Liver (tissue), 8 donors: ENCODE measurements at regions not wholly inside any gene's neighbourhood (a gene's known extent, or its start where the extent isn't known, plus 50 kb on each side); places are given as distances from the start of the nearest gene placed in this dataset.

ENCODE experiments used
- DNase-seq: peaks from one replicate; pipeline ENCODE4 v3.0.0-alpha.2; 2017; ENCODE audit warnings: low spot score
- H3K27ac ChIP-seq, 2 donors: one replicate each; pipeline ENCODE4 v1.7.0; 2013; ENCODE audit warnings: inconsistent platforms in 2 of 2, low read length in 2 of 2, control low read depth in 1 of 2, low read depth in 1 of 2, mild to moderate bottlenecking in 1 of 2
- H3K27me3 ChIP-seq, 4 donors: one replicate each; pipeline versions ENCODE4 v1.6.1 to v1.7.0; 2013; ENCODE audit warnings: low read length in 3 of 4, inconsistent platforms in 1 of 4, mild to moderate bottlenecking in 1 of 4, moderate library complexity in 1 of 4; ENCODE audit not compliant: control insufficient read depth in 4 of 4, insufficient read depth in 4 of 4
- H3K36me3 ChIP-seq, 4 donors: one replicate each; pipeline versions ENCODE4 v1.6.1 to v1.7.0; 2013; ENCODE audit warnings: low read length in 3 of 4, mild to moderate bottlenecking in 3 of 4, low read depth in 1 of 4, moderate library complexity in 1 of 4; ENCODE audit not compliant: control insufficient read depth in 4 of 4, insufficient read depth in 3 of 4
- H3K4me1 ChIP-seq, 4 donors: one replicate each; pipeline versions ENCODE4 v1.6.1 to v1.7.0; 2013; ENCODE audit warnings: low read length in 3 of 4, mild to moderate bottlenecking in 3 of 4, moderate library complexity in 1 of 4; ENCODE audit not compliant: control insufficient read depth in 4 of 4, insufficient read depth in 4 of 4
- H3K4me3 ChIP-seq, 3 donors: one replicate each; pipeline versions ENCODE4 v1.6.1 to v1.7.0; 2013; ENCODE audit warnings: low read length in 3 of 3, control low read depth in 1 of 3, low read depth in 1 of 3, mild to moderate bottlenecking in 1 of 3
- H3K9ac ChIP-seq, 2 donors: one replicate each; pipeline ENCODE4 v1.7.0; 2013; ENCODE audit warnings: low read length in 2 of 2, mild to moderate bottlenecking in 2 of 2, moderate library complexity in 2 of 2, control low read depth in 1 of 2, low read depth in 1 of 2
- H3K9me3 ChIP-seq, 4 donors: one replicate each; pipeline versions ENCODE4 v1.6.1 to v1.7.0; 2013; ENCODE audit warnings: low read length in 3 of 4; ENCODE audit not compliant: control insufficient read depth in 4 of 4
- ATF3 ChIP-seq: IDR thresholded peaks from 2 replicates; pipeline ENCODE4 v1.6.1; 2016; ENCODE audit warnings: antibody characterized with exemption
- CTCF ChIP-seq: fragments of 150-350 bp; IDR thresholded peaks from 2 replicates; pipeline ENCODE4 v1.5.1; 2017; ENCODE audit warnings: improper control_type of control experiment, low read depth, low read length; ENCODE audit not compliant: missing input control
- EGR1 ChIP-seq, 2 donors: IDR thresholded peaks; 2 replicates each; pipeline ENCODE4 v1.6.1; 2016 to 2018; ENCODE audit warnings: antibody characterized with exemption in 2 of 2, low read depth in 2 of 2
- FOXA1 ChIP-seq: IDR thresholded peaks from 2 replicates; pipeline ENCODE4 v1.6.1; 2016; ENCODE audit warnings: antibody characterized with exemption
- FOXA2 ChIP-seq: IDR thresholded peaks from 2 replicates; pipeline ENCODE4 v1.6.1; 2016; ENCODE audit warnings: antibody characterized with exemption
- GABPA ChIP-seq, 2 donors: IDR thresholded peaks in 1 of 2; conservative IDR thresholded peaks in 1 of 2; 2 replicates each; pipeline ENCODE4 v1.6.1; 2016; ENCODE audit warnings: antibody characterized with exemption in 2 of 2, mild to moderate bottlenecking in 1 of 2, moderate library complexity in 1 of 2
- HNF4A ChIP-seq, 2 donors: conservative IDR thresholded peaks; 2 replicates each; pipeline ENCODE4 v1.6.1; 2016; ENCODE audit warnings: antibody characterized with exemption in 2 of 2, mild to moderate bottlenecking in 2 of 2
- HNF4G ChIP-seq: IDR thresholded peaks from 2 replicates; pipeline ENCODE4 v1.6.1; 2016; ENCODE audit warnings: antibody characterized with exemption
- JUND ChIP-seq, 2 donors: IDR thresholded peaks; 2 replicates each; pipeline ENCODE4 v1.6.1; 2016; ENCODE audit warnings: antibody characterized with exemption in 2 of 2
- MAX ChIP-seq: IDR thresholded peaks from 2 replicates; pipeline ENCODE4 v1.6.1; 2016; ENCODE audit warnings: antibody characterized with exemption
- NR2F2 ChIP-seq: IDR thresholded peaks from 2 replicates; pipeline ENCODE4 v1.6.1; 2016; ENCODE audit warnings: antibody characterized with exemption
- RAD21 ChIP-seq, 2 donors: IDR thresholded peaks; 2 replicates each; pipeline ENCODE4 v1.6.1; 2016; ENCODE audit warnings: antibody characterized with exemption in 2 of 2, mild to moderate bottlenecking in 2 of 2
- REST ChIP-seq: IDR thresholded peaks from 2 replicates; pipeline ENCODE4 v1.6.1; 2016; ENCODE audit warnings: antibody characterized with exemption, mild to moderate bottlenecking
- RXRA ChIP-seq, 2 donors: IDR thresholded peaks; 2 replicates each; pipeline ENCODE4 v1.6.1; 2017 to 2018; ENCODE audit warnings: antibody characterized with exemption in 2 of 2, mild to moderate bottlenecking in 1 of 2
- SP1 ChIP-seq: IDR thresholded peaks from 2 replicates; pipeline ENCODE4 v1.6.1; 2018; ENCODE audit warnings: antibody characterized with exemption, mild to moderate bottlenecking
- TAF1 ChIP-seq: conservative IDR thresholded peaks from 2 replicates; pipeline ENCODE4 v1.6.1; 2016; ENCODE audit warnings: antibody characterized with exemption, mild to moderate bottlenecking
- YY1 ChIP-seq: IDR thresholded peaks from 2 replicates; pipeline ENCODE4 v1.6.1; 2016; ENCODE audit warnings: antibody characterized with exemption, mild to moderate bottlenecking
- ZBTB33 ChIP-seq: IDR thresholded peaks from 2 replicates; pipeline ENCODE4 v1.6.1; 2016; ENCODE audit warnings: antibody characterized with exemption
- WGBS: extraction: QIAGEN DNeasy Blood & Tissue Kit; methylation state at CpG from one replicate; pipeline ENCODE4 v1.1.7; 2013; 5-methylcytosine and 5-hydroxymethylcytosine counted together
- donor health status: healthy.
- donor health status: healthy.
- donor health status: healthy.
- donor health status: healthy.
- donor health status: healthy.

GRCh38 chr10:120989996-120990598 is 138.9 kb downstream of the WDR11 start:
- Histone ChIP-seq H3K9ac (no peak overlapping the region), H3K4me1 (no peaks in the 10 kb centered on the region), H3K4me3 (peak overlapping the region in 1 of 3 donors; percentile 16), H3K9me3 (peaks cover 12 to 38% (median 19%) of the 10 kb centered on the region in 4 donors), H3K27ac (no peak overlapping the region), H3K36me3 (no peaks in the 10 kb centered on the region), H3K27me3 (no peaks in the 10 kb centered on the region)
- TF ChIP-seq SP1 (no peak), HNF4A (conservative IDR thresholded peaks at IDR 0.05) (no peak), ZBTB33 (no peak), HNF4G (no peak), JUND (IDR thresholded peaks at IDR 0.05) (no peak), FOXA1 (no peak), YY1 (no peak), RAD21 (IDR thresholded peaks at IDR 0.05) (no peak), ATF3 (no peak), EGR1 (IDR thresholded peaks at IDR 0.05; ENCODE audit: low read depth in 2 of 2) (no peak), MAX (no peak), GABPA (IDR thresholded peaks at IDR 0.05 in 1 of 2, conservative IDR thresholded peaks at IDR 0.05 in 1 of 2) (no peak), CTCF (no peak), NR2F2 (no peak), REST (no peak), FOXA2 (no peak), TAF1 (no peak), RXRA (IDR thresholded peaks at IDR 0.05) (no peak)
- peak; percentile 26 for DNase-seq
- WGBS = 89% methylated on average over 10 of the region's 10 CpGs
